HT1080 (cell line): ENCODE measurements at regions not wholly inside any gene's neighbourhood (a gene's known extent, or its start where the extent isn't known, plus 50 kb on each side); places are given as distances from the start of the nearest gene placed in this dataset.

Experiments used
- DNase-seq: peaks from one replicate; pipeline ENCODE4 v3.0.0-alpha.2; 2015; ENCODE audit warnings: low read depth

- no peak for DNase-seq
These were observed 91.4 kb upstream of the LRIG1 start for GRCh38 chr3:66592016-66592761.

- DNase-seq = no peak
These were observed 92.3 kb upstream of the LRIG1 start for GRCh38 chr3:66592927-66593625.

GRCh38 chr3:66593978-66594377 is 93.2 kb upstream of the LRIG1 start:
- DNase-seq = peak; percentile 90

GRCh38 chr3:66597308-66597863 is 96.6 kb upstream of the LRIG1 start:
- DNase-seq = no peak

GRCh38 chr3:66598168-66598567 is 97.3 kb upstream of the LRIG1 start:
- peak; percentile 39 for DNase-seq

- no peak for DNase-seq
These were observed 101.4 kb upstream of the LRIG1 start for GRCh38 chr3:66602237-66602636.

- DNase-seq = no peak
These were observed 101.9 kb upstream of the LRIG1 start for GRCh38 chr3:66602691-66603090.

- DNase-seq = peak; percentile 81
These were observed 102.4 kb upstream of the LRIG1 start for GRCh38 chr3:66603151-66603611.

GRCh38 chr3:66604481-66604880 is 103.7 kb upstream of the LRIG1 start:
- DNase-seq = no peak

- DNase-seq = no peak
These were observed 105.3 kb upstream of the LRIG1 start for GRCh38 chr3:66606126-66606525.

- DNase-seq = no peak
These were observed 106.0 kb upstream of the LRIG1 start for GRCh38 chr3:66606868-66607267.

- DNase-seq = peak; percentile 97
These were observed 109.1 kb upstream of the LRIG1 start for GRCh38 chr3:66609660-66610561.

- no peak for DNase-seq
These were observed 109.7 kb upstream of the LRIG1 start for GRCh38 chr3:66610562-66610909.

- no peak for DNase-seq
These were observed 115.0 kb upstream of the LRIG1 start for GRCh38 chr3:66615643-66616301.

- no peak for DNase-seq
These were observed 116.5 kb upstream of the LRIG1 start for GRCh38 chr3:66617351-66617750.

- no peak for DNase-seq
These were observed 117.2 kb upstream of the LRIG1 start for GRCh38 chr3:66618066-66618465.

GRCh38 chr3:66620296-66620695 is 119.5 kb upstream of the LRIG1 start:
- DNase-seq = no peak

- no peak for DNase-seq
These were observed 122.1 kb upstream of the LRIG1 start for GRCh38 chr3:66622756-66623457.

GRCh38 chr3:66625505-66626216 is 124.8 kb upstream of the LRIG1 start:
- no peak for DNase-seq
